ENCODE measurements at regions not wholly inside any gene's neighbourhood (a gene's known extent, or its start where the extent isn't known, plus 50 kb on each side); places are given as distances from the start of the nearest gene placed in this dataset.

- ATAC-seq, result no peak
Measured at GRCh38 chr11:92781151-92781550, 188.3 kb upstream of the MTNR1B start.

GRCh38 chr11:92782806-92783205, 186.6 kb upstream of the MTNR1B start:
- H3K27ac ChIP-seq (ENCODE audit: low read length), result no peak overlapping the region
- no peak for TF ChIP-seq CTCF (IDR thresholded peaks at IDR 0.05)
- no peak overlapping the region for H3K4me3 ChIP-seq (ENCODE audit: low read length)
- no peak for DNase-seq
- 87% methylated on average over 4 of the region's 5 CpGs for WGBS (ENCODE audit: insufficient coverage)
- ATAC-seq, result no peak
- intact Hi-C loops (cut with micrococcal nuclease), result no loop called here
- Mint-ChIP-seq H3K36me3 (no peaks in the 10 kb centered on the region), H3K4me3 (no peak overlapping the region), H3K4me1 (no peaks in the 10 kb centered on the region), H3K27me3 (ENCODE audit: low read depth in 2 of 2) (peaks cover 0 to 12% of the 10 kb centered on the region in 2 donors), H3K27ac (no peak overlapping the region), H3K9me3 (peaks cover 0 to 4% of the 10 kb centered on the region in 2 donors)
- H3K4me1 ChIP-seq (ENCODE audit: control insufficient read depth, insufficient read depth, low read length), result no peaks in the 10 kb centered on the region
- H3K9me3 ChIP-seq (ENCODE audit: control insufficient read depth, insufficient read depth, low read length), result no peaks in the 10 kb centered on the region
- H3K27me3 ChIP-seq (ENCODE audit: control insufficient read depth, insufficient read depth, low read length), result no peaks in the 10 kb centered on the region
- no peaks in the 10 kb centered on the region for H3K36me3 ChIP-seq (ENCODE audit: control insufficient read depth, insufficient read depth, low read length)

More at GRCh38 chr11:92781151-92781550, 188.3 kb upstream of the MTNR1B start:
- H3K27me3 ChIP-seq (ENCODE audit: control insufficient read depth, insufficient read depth, low read length), result no peaks in the 10 kb centered on the region
- Mint-ChIP-seq H3K9me3 (peaks cover 0 to 4% of the 10 kb centered on the region in 2 donors), H3K4me3 (no peak overlapping the region), H3K27me3 (ENCODE audit: low read depth in 2 of 2) (peaks cover 0 to 12% of the 10 kb centered on the region in 2 donors), H3K4me1 (no peaks in the 10 kb centered on the region), H3K36me3 (no peaks in the 10 kb centered on the region), H3K27ac (no peak overlapping the region)
- H3K4me1 ChIP-seq (ENCODE audit: control insufficient read depth, insufficient read depth, low read length), result no peaks in the 10 kb centered on the region
- H3K36me3 ChIP-seq (ENCODE audit: control insufficient read depth, insufficient read depth, low read length), result no peaks in the 10 kb centered on the region
- TF ChIP-seq CTCF (IDR thresholded peaks at IDR 0.05), result no peak
- no peak for DNase-seq
- intact Hi-C loops (cut with micrococcal nuclease), result no loop called here
- no peaks in the 10 kb centered on the region for H3K9me3 ChIP-seq (ENCODE audit: control insufficient read depth, insufficient read depth, low read length)
- WGBS (ENCODE audit: insufficient coverage), result 90% methylated on average over 7 of the region's 8 CpGs
- no peak overlapping the region for H3K27ac ChIP-seq (ENCODE audit: low read length)
- H3K4me3 ChIP-seq (ENCODE audit: low read length), result no peak overlapping the region

GRCh38 chr11:92784331-92784730, 185.1 kb upstream of the MTNR1B start:
- Histone ChIP-seq H3K27ac (ENCODE audit: low read length) (no peak overlapping the region), H3K36me3 (ENCODE audit: control insufficient read depth, insufficient read depth, low read length) (no peaks in the 10 kb centered on the region), H3K4me1 (ENCODE audit: control insufficient read depth, insufficient read depth, low read length) (no peaks in the 10 kb centered on the region), H3K9me3 (ENCODE audit: control insufficient read depth, insufficient read depth, low read length) (no peaks in the 10 kb centered on the region), H3K27me3 (ENCODE audit: control insufficient read depth, insufficient read depth, low read length) (no peaks in the 10 kb centered on the region), H3K4me3 (ENCODE audit: low read length) (no peak overlapping the region)
- Mint-ChIP-seq H3K36me3 (no peaks in the 10 kb centered on the region), H3K27me3 (ENCODE audit: low read depth in 2 of 2) (peaks cover 0 to 12% of the 10 kb centered on the region in 2 donors), H3K4me1 (no peaks in the 10 kb centered on the region), H3K4me3 (no peak overlapping the region), H3K9me3 (peaks cover 0 to 4% of the 10 kb centered on the region in 2 donors), H3K27ac (no peak overlapping the region)
- no peak for DNase-seq
- WGBS (ENCODE audit: insufficient coverage), result 27% methylated on average over 6 of the region's 6 CpGs
- no peak for TF ChIP-seq CTCF (IDR thresholded peaks at IDR 0.05)
- no peak for ATAC-seq
- intact Hi-C loops (cut with micrococcal nuclease), result no loop called here

- Mint-ChIP-seq H3K27me3 (ENCODE audit: low read depth in 2 of 2) (peaks cover 0 to 12% of the 10 kb centered on the region in 2 donors), H3K4me1 (no peaks in the 10 kb centered on the region)
- WGBS (ENCODE audit: insufficient coverage), result 29% methylated on average over 1 of the region's 2 CpGs
Measured at GRCh38 chr11:92787638-92788037, 181.8 kb upstream of the MTNR1B start.

More at GRCh38 chr11:92787638-92788037, 181.8 kb upstream of the MTNR1B start:
- no peak for TF ChIP-seq CTCF (IDR thresholded peaks at IDR 0.05)
- Mint-ChIP-seq H3K36me3 (no peaks in the 10 kb centered on the region), H3K9me3 (peaks cover 0 to 4% of the 10 kb centered on the region in 2 donors), H3K4me3 (no peak overlapping the region), H3K27ac (no peak overlapping the region)
- intact Hi-C loops (cut with micrococcal nuclease), result no loop called here
- Histone ChIP-seq H3K36me3 (ENCODE audit: control insufficient read depth, insufficient read depth, low read length) (no peaks in the 10 kb centered on the region), H3K4me3 (ENCODE audit: low read length) (no peak overlapping the region), H3K9me3 (ENCODE audit: control insufficient read depth, insufficient read depth, low read length) (no peaks in the 10 kb centered on the region), H3K27ac (ENCODE audit: low read length) (no peak overlapping the region), H3K4me1 (ENCODE audit: control insufficient read depth, insufficient read depth, low read length) (no peaks in the 10 kb centered on the region), H3K27me3 (ENCODE audit: control insufficient read depth, insufficient read depth, low read length) (no peaks in the 10 kb centered on the region)
- DNase-seq (no peak), ATAC-seq (no peak)
